Thyroid gland (tissue), 4 donors: ENCODE measurements at regions not wholly inside any gene's neighbourhood (a gene's known extent, or its start where the extent isn't known, plus 50 kb on each side); places are given as distances from the start of the nearest gene placed in this dataset.

ENCODE experiments used
- DNase-seq, 2 donors: peaks; one replicate each; pipeline ENCODE4 v3.0.0-alpha.2; 2019
- H3K27ac ChIP-seq, 3 donors: fragments of 200-600 bp; sonication (generic); 1 replicate in 2 of 3; 2 replicates in 1 of 3; pipeline ENCODE4 v1.5.1; 2016 to 2019; ENCODE audit warnings: mild to moderate bottlenecking in 1 of 3, moderate library complexity in 1 of 3
- H3K27me3 ChIP-seq: fragments of 200-600 bp; sonication (generic); one replicate; pipeline ENCODE4 v1.5.1; 2019
- H3K36me3 ChIP-seq, 2 donors: fragments of 200-600 bp; sonication (generic); one replicate each; pipeline ENCODE4 v1.5.1; 2016 to 2019
- H3K4me1 ChIP-seq, 2 donors: fragments of 200-600 bp; sonication (generic); one replicate each; pipeline ENCODE4 v1.5.1; 2017 to 2019
- H3K4me3 ChIP-seq, 3 donors: fragments of 200-600 bp; sonication (generic); replicated peaks in 1 of 3; 1 replicate in 2 of 3; 2 replicates in 1 of 3; pipeline ENCODE4 v1.5.1; 2016; ENCODE audit warnings: mild to moderate bottlenecking in 1 of 3
- H3K9me3 ChIP-seq: fragments of 200-600 bp; sonication (generic); one replicate; pipeline ENCODE4 v1.5.1; 2017
- POLR2A ChIP-seq, 2 donors: fragments of 450-650 bp; IDR thresholded peaks; one replicate each; pipeline ENCODE4 v1.6.1; 2017; ENCODE audit warnings: antibody characterized with exemption in 2 of 2, mild to moderate bottlenecking in 2 of 2, moderate library complexity in 1 of 2
- WGBS, 2 donors: methylation state at CpG; one replicate each; pipeline ENCODE4 v1.1.5; 2017; 5-methylcytosine and 5-hydroxymethylcytosine counted together
- intact Hi-C: fragments of 100-400 bp; cut with DNase I; formaldehyde crosslinking; loops from one replicate; pipeline ENCODE4 v1.15.1; 2023
- TF ChIP-seq, protein P1 (sequence below), 6 experiments: fragments of 200-600 bp in 3 of 6; fragments of 450-650 bp in 3 of 6; sonication (generic) in 3 of 6; IDR thresholded peaks; one replicate each; pipeline ENCODE4 v1.5.1; 2016 to 2019; ENCODE audit warnings: antibody characterized with exemption in 6 of 6, mild to moderate bottlenecking in 2 of 6, inconsistent platforms in 1 of 6, moderate library complexity in 1 of 6

DNA sequence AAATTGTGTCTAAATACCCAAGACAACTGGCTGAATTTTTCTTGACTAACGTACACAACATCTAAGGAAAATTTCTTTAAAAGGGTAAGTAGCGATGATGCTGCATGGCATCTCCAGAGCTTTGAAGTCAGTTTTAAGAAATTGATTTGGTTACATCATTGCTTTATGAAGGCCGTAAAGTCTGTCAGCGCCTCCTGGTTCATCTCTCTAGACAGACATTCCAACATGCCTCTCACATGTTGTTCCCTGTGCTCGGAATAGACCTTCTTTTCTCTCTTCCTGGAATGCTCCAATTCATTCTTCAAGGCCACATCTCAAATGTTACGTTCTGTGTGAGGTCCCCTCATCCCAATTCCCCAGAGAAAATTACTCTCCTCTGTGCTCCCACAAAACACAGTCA, 108.7 kb upstream of the SSBP2 start:
- no peaks in the 10 kb centered on the region for H3K27me3 ChIP-seq
- no peak overlapping the region for H3K27ac ChIP-seq
- H3K4me1 ChIP-seq, result peaks cover 9 to 14% of the 10 kb centered on the region in 2 donors
- H3K9me3 ChIP-seq, result no peaks in the 10 kb centered on the region
- H3K36me3 ChIP-seq, result no peaks in the 10 kb centered on the region
- intact Hi-C loops, result loop anchor here (10.0 kb wide), 2 partner anchors 115 to 305 kb away; partner anchors contain the start of gene ATG10
- DNase-seq, result no peak
- WGBS, 2 donors, result 92 to 98% methylated on average over 6 of the region's 6 CpGs
- no peak for TF ChIP-seq POLR2A (IDR thresholded peaks at IDR 0.05)
- TF ChIP-seq, protein P1, sequence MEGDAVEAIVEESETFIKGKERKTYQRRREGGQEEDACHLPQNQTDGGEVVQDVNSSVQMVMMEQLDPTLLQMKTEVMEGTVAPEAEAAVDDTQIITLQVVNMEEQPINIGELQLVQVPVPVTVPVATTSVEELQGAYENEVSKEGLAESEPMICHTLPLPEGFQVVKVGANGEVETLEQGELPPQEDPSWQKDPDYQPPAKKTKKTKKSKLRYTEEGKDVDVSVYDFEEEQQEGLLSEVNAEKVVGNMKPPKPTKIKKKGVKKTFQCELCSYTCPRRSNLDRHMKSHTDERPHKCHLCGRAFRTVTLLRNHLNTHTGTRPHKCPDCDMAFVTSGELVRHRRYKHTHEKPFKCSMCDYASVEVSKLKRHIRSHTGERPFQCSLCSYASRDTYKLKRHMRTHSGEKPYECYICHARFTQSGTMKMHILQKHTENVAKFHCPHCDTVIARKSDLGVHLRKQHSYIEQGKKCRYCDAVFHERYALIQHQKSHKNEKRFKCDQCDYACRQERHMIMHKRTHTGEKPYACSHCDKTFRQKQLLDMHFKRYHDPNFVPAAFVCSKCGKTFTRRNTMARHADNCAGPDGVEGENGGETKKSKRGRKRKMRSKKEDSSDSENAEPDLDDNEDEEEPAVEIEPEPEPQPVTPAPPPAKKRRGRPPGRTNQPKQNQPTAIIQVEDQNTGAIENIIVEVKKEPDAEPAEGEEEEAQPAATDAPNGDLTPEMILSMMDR (IDR thresholded peaks at IDR 0.05), result no peak
- H3K4me3 ChIP-seq, result no peak overlapping the region

DNA sequence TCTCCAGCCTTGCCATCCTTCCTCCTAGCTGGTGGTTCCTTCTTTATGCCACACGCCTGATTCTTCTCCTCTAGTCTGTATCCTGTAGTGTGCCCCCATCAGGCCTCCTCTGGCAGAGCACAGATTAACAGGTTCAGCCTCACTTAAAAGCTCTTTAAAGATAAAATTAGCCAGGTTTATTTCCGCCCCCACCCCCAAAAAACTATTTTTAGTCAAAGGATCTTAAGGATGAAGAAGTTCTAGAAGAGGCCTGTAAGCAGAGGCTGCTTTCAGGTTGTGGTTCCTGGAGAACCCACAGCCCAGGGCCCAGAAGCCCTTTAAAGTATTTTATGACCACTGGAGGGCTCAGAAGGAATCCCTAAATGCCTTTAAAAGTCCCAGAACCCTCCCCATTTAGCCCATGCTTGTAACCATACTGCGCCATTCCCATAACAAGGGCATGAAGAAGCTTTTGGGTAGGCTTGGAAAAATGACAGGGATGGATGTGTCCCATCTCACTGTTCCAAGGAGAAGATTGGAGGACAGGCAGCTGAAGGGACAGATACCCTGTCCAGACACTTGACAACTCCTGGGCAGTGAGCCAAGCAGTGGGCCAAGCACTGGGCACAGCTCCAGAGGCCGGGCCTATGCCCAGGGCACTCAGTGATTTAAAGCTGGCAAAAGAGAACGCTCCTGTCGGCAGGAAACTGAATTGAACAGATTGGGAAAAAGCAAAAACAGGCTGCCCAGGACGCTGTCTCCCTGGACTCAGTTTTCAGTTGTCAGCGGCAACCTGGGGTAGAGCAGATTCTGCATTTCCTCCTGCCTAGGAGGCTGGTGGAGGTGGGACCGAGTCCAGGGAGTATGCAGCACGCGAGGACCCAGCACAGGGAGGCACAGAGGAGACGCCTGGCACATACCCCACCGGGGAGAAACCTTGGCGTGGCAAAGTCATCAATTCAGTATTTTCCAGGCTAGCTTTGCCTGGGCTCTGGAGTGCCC, 106.3 kb upstream of the SSBP2 start:
- H3K27me3 ChIP-seq, result no peaks in the 10 kb centered on the region
- H3K27ac ChIP-seq, result peak overlapping the region; percentile 53 to 78 (median 72)
- intact Hi-C loops, result loop anchor here (10.0 kb wide), 2 partner anchors 118 to 308 kb away; partner anchors contain the start of gene ATG10
- DNase-seq, result peak; percentile 96
- peaks cover 19 to 24% of the 10 kb centered on the region in 2 donors for H3K4me1 ChIP-seq
- no peaks in the 10 kb centered on the region for H3K9me3 ChIP-seq
- peak in 1 of 2 donors; percentile 26 for TF ChIP-seq POLR2A (IDR thresholded peaks at IDR 0.05)
- TF ChIP-seq, protein P1 (IDR thresholded peaks at IDR 0.05), result peak in 5 of 6 experiments; percentile 43 to 74 (median 54)
- H3K4me3 ChIP-seq, result no peak overlapping the region
- WGBS, 2 donors, result 27 to 40% methylated on average over 14 of the region's 14 CpGs
- no peaks in the 10 kb centered on the region for H3K36me3 ChIP-seq

DNA sequence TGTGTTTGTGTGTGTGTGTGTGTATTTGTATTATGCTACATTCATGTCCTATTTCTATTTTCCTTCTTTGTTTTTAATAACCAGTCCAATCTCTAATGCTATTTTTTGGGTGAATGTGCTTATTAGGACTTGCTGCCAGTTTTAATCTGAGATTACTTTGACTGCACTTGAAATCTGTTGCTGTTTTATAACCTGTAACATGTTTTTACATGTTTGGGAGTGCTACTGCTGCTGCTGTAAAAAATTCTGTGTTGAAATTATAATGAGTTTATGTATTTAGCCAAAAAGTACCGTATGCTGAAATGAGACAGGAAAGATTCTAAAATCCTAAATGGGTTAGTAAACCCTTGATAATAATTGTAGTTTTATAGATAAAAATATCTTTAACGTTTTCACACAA, 104.7 kb upstream of the SSBP2 start:
- Histone ChIP-seq H3K4me1 (peaks cover 28 to 32% of the 10 kb centered on the region in 2 donors), H3K27me3 (no peaks in the 10 kb centered on the region), H3K36me3 (no peaks in the 10 kb centered on the region), H3K4me3 (no peak overlapping the region), H3K9me3 (no peaks in the 10 kb centered on the region), H3K27ac (peak overlapping the region in 1 of 3 donors; percentile 40)
- TF ChIP-seq, protein P1 (IDR thresholded peaks at IDR 0.05), result no peak
- no peak for DNase-seq
- 60 to 65% methylated on average over 2 of the region's 2 CpGs for WGBS, 2 donors
- intact Hi-C loops, result loop anchor here (10.0 kb wide), 2 partner anchors 119 to 309 kb away; partner anchors contain the start of gene ATG10

DNA sequence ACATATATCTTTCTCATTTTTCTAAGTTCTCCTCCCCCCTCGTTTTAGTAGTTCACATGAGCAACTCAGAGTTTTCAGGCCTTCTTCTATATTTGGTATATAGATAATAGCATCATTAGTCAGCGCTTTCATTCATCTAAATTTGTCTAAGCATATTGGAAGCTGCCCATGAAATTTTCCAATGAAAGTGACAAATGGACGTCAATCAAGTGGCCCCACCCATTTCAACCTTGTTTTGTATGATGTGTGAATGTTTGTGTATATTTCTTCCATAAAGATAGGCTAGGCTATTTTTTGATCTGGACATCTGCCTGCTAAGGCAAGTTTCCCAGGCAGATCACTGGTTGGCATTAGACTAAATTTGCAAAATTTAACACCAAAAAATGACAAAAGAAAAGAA, 104.0 kb upstream of the SSBP2 start:
- intact Hi-C loops, result loop anchor here (5.0 to 10.0 kb wide), 3 partner anchors 68 to 310 kb away; partner anchors contain the start of gene ATG10
- TF ChIP-seq POLR2A (IDR thresholded peaks at IDR 0.05), result no peak
- TF ChIP-seq, protein P1 (IDR thresholded peaks at IDR 0.05), result no peak
- no peaks in the 10 kb centered on the region for H3K27me3 ChIP-seq
- H3K9me3 ChIP-seq, result no peaks in the 10 kb centered on the region
- DNase-seq, result no peak
- H3K36me3 ChIP-seq, result no peaks in the 10 kb centered on the region
- H3K4me1 ChIP-seq, result peaks cover 35 to 39% of the 10 kb centered on the region in 2 donors
- peak overlapping the region in 1 of 3 donors; percentile 40 for H3K27ac ChIP-seq
- 73 to 75% methylated on average over 3 of the region's 3 CpGs for WGBS, 2 donors
- no peak overlapping the region for H3K4me3 ChIP-seq

DNA sequence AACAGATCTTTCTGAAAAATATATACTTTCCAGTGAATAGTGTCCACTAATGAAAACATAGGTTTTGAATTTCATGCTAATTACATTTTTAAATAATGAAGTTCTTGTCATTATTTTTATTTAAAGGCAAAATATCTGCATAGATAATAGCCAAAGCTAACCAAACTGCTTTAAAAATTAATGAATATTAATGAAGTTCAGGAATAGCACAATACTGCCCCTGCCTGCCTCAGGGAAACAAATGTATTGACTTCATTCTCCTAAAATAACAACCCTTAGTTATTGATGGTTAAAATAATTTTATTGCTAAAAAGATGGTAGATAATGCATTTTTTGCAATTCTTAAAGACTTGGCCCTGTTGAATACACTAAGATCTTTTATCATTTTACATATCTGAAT, 103.6 kb upstream of the SSBP2 start:
- Histone ChIP-seq H3K27ac (no peak overlapping the region), H3K4me1 (peaks cover 35 to 39% of the 10 kb centered on the region in 2 donors), H3K9me3 (no peaks in the 10 kb centered on the region), H3K4me3 (no peak overlapping the region), H3K27me3 (no peaks in the 10 kb centered on the region), H3K36me3 (no peaks in the 10 kb centered on the region)
- intact Hi-C loops, result loop anchor here (5.0 to 10.0 kb wide), 3 partner anchors 67 to 310 kb away; partner anchors contain the start of gene ATG10
- TF ChIP-seq, protein P1 (IDR thresholded peaks at IDR 0.05), result peak in 3 of 6 experiments; percentile 22 to 35 (median 31)
- no peak for TF ChIP-seq POLR2A (IDR thresholded peaks at IDR 0.05)
- no peak for DNase-seq
